NCI-H1092 treated with DMSO at 0.1 percent for 48 hours (cell line): ENCODE measurements at regions not wholly inside any gene's neighbourhood (a gene's known extent, or its start where the extent isn't known, plus 50 kb on each side); places are given as distances from the start of the nearest gene placed in this dataset.

Source experiments
- DNase-seq: peaks from one replicate; lab custom pipeline; 2025; lab: John Stamatoyannopoulos, UW

DNA sequence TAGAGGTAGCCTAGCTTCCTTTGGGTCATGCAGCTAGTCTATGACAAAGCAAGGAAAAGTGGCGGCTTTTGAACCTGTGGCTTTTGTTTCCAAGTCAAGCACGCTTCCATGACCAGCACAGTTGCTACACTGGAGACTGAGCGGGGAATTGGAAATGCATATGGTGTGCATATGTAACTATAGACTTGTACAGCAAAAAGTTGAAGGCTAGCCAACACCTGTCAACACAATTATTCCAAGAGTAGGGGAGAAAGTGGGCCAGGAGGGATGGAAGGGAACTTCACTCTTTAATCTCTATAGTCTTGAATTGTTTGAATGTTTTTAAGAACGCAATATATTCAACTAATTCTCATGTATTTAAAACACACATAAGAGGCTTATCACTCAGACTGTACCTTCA is 218.5 kb upstream of the CADM1 start:
- DNase-seq, result no peak

DNA sequence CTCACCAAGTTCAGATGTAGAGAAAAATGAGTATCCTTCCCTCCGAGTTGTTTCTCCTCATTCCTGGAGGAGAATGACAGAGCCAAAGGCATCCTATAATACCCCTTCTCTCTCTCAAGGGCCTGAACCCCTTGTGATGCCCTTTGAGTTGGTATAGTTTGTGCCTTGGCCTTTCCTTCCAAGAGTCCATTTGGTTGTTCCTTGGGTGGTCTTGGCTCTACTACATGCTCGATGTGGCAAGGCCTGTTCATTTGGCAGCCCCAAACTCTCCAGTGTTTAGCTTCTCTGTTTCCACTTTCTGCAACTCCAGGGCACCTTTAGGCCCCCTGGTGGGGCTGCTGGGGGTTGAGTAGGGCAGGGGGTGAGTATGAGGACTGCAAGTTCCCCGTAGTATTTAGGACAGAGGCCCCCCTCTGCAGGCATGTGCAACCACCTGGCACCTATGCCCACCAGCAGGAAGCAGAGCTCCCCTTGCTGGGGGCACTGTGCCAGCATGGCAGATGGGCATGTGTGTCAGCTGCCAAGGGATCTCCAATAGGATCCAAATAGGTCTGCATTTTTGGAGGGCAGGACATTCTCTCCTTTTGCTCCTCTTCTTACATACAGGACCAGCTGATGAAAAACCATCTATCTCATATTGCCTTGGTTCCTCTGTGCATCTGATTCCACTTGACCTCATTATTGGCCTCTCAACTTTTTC is 217.2 kb upstream of the CADM1 start:
- DNase-seq, result peak; percentile 51

- peak; percentile 30 for DNase-seq
Measured at GRCh38 chr11:115720602-115721245, 216.5 kb upstream of the CADM1 start.

GRCh38 chr11:115718945-115719344 is 214.7 kb upstream of the CADM1 start:
- DNase-seq, result peak; percentile 7

DNA sequence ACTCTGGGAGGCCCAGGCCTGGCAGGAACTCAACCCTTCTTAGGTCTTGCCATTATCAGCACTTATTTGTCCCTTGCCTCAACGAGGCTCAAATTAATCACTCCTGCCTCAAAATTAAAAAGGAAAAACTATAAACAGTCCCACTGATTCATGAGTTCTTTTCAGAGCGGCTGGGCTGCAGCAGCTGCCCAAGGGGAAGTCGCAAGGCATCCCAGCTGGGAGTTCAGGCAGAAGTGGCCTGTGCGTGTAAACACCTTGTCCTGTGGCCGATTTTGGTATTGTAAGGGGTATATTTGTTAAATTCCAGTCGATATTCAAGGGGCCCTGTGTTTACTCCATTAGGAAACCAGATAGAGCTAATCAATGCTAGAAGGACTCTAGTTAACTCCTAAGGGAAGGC is 213.9 kb upstream of the CADM1 start:
- DNase-seq, result no peak

GRCh38 chr11:115716601-115717529 is 212.7 kb upstream of the CADM1 start:
- no peak for DNase-seq

- no peak for DNase-seq
Measured at GRCh38 chr11:115716080-115716479, 211.9 kb upstream of the CADM1 start.

DNA sequence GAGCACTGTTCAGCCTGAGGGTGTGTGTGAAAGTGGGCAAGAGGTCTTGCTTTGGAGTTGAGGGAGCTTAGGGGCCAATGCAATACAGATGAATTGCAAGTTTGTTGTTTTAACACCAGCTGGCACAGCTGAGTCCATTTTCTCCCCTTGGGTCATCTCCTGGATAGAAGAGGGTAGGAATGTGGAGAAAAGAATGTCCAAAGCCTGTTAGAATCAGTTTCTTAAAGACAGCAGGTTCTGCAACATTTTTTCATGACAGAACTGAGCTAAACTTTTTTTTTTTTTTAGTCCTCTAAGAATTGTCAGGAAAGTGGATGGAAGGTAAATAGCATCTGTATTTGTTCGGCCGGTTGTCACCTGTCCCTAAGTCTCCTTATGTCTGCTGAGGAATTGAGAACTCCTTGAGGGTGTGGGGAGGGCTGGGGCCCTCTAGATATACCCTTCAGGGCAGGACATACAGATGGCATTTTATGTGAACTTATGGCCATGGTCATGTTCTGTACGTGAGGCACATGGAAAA is 211.1 kb upstream of the CADM1 start:
- no peak for DNase-seq

- DNase-seq, result no peak
Measured at GRCh38 chr11:115712296-115712695, 208.1 kb upstream of the CADM1 start.

- DNase-seq, result no peak
Measured at GRCh38 chr11:115710980-115711379, 206.8 kb upstream of the CADM1 start.

DNA sequence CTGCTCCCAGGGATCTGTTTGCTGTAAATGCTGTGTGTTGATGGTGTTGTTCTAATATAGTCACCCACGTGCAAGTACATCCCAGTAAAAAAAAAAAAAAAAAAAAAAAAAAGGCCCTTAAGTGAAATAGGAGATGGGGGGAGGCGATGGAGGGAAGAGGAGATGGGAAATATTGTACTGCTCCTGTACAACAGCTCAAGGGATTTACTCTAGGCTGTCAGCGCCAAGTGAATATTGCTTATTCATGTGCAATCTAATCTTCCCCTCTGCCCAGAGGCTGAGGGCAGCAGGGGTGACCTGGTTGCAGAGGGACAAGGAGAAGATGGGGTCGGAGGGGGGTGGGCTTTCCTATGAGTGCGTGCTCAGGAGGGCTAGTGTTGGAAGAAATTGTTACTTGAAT is 206.2 kb upstream of the CADM1 start:
- no peak for DNase-seq

- DNase-seq, result no peak
Measured at GRCh38 chr11:115709297-115709696, 205.1 kb upstream of the CADM1 start.

DNA sequence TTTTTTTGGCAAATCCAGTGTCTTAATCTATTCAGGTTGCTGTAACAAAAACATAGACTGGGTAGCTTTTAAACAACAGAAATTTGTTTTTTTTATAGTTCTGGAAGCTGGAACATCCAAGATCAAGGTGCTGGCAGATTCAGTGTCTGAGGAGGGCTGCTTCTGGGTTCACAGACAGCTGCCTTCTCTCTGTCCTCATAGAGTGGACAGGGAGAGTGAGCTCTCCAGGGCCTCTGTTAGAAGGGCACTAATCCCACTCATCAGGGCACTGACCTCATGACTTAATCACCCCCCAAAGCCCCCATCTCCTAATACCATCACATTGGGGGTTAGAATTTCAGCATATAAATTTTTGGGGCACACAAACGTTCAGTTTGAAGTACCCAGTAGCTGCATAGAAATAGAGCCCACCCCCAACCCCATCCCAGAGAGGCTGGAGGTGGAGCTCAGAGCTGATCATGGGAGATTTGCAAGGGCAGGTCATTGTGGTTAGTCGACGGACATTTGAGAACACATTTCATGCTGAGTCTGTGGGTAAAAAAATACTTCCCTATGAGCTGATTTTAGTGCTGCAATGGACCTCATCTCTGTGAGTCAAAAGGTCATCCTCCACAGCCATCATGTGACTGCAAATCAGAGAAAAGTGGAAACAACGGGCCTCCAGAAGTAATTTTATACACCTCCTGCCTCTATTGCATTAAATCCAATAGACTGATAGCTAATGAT is 203.1 kb upstream of the CADM1 start:
- no peak for DNase-seq

GRCh38 chr11:115706626-115707135 is 202.5 kb upstream of the CADM1 start:
- DNase-seq, result no peak

DNA sequence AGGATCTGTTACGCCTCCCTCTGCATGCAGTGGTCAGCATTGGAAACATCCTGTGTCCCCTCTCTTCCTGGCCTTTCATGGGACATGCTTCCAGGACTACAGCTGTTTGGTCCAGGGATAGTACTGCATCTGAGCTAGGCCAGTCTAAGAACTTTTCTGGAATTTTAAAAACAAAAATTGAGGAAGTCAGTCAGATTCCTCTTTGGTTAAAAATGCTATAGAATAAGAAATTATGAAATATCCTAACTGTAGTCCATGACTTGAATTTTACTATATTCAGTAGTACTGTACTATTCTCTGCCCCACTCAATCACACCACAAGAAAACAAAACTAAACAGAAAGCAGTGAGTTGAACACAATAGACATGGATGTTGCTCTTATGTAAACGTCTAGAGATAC is 201.0 kb upstream of the CADM1 start:
- DNase-seq, result no peak

- DNase-seq, result no peak
Measured at GRCh38 chr11:115700981-115701875, 197.0 kb upstream of the CADM1 start.

- DNase-seq, result no peak
Measured at GRCh38 chr11:115700496-115700895, 196.3 kb upstream of the CADM1 start.

GRCh38 chr11:115699733-115700132 is 195.5 kb upstream of the CADM1 start:
- DNase-seq, result no peak

DNA sequence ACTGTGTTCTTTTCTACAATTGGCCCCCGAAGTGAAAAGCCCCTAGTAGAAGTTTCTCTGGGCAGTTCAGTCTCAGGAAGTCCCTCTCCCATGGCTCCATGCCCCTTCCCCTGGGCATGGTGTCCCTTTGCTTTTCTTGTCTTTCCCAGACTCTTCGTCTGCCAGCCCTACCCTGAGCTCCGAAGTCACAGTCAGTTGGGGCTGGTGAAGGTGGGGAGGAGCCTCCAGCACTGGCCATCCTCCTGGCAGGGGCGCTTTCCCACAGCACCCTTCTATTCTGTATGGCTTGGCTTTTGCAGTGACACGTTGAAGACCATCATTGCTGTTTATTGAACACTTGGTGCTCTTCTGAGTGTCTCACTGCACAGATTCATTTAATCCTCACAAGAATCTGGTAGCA is 195.1 kb upstream of the CADM1 start:
- DNase-seq, result no peak

GRCh38 chr11:115698243-115698642 is 194.0 kb upstream of the CADM1 start:
- DNase-seq, result no peak

DNA sequence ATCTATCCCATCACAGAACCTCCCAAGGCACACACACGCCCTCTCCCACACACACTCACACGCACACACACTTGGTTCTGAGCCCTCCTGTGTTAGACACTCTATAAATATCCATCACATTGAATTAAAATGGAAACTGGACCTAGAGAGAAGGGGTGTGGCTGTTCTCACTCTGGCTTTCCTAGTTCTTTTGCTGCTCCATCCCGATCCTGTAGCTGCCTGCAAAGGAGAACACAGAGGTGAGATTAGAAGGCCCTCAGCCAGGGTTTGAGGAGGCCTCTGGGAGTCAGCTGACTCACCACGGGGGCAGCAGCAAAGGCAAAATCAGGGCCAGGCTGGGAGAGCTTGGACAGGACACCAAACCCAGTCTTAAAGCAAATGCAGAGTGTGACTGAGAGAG is 192.3 kb upstream of the CADM1 start:
- DNase-seq, result no peak
